ENCODE measurements at regions not wholly inside any gene's neighbourhood (a gene's known extent, or its start where the extent isn't known, plus 50 kb on each side); places are given as distances from the start of the nearest gene placed in this dataset.

DNA sequence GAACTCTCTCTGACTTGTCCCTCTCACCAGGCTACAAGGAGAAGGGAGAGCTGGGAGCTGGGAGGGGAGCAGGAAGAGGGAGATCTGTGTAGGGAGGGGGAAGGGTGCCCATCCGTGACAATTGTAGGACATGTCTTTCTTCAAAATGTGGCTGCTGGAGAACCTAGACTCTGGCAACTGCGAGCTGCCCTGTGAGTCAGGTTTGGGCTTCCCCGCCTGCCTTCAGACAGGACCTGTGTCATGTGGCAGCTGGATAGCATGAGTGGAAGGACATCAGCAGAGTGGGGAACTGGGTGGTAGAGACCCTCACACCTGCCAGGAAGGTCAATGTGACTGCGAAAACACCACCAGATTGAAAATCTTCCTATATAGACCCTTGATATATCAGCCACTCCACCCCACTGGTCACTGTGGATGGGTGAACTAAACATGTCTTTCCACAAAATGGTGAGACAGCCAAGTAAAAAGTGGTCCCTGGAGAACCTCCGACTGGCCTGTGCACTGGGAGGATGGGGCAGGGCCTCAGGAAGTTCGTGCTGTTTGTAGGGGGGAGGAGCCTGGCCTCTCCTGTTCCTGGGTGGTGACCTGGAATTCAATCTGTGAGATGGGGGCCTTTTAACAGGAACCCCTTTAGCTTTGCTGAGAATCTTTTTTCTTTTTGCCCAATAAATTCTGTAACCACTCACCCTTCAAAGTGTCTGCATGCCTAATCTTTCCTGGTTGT lies 62.2 kb upstream of the CAPRIN2 start:
- Histone ChIP-seq H3K36me3 (ENCODE audit: control insufficient read depth in 2 of 3, insufficient read depth in 3 of 3, low read length in 3 of 3) (no peaks in the 10 kb centered on the region), H3K4me1 (ENCODE audit: control insufficient read depth in 2 of 3, insufficient read depth in 2 of 3, low read depth in 1 of 3, low read length in 3 of 3) (peaks cover 0 to 4% (median 3%) of the 10 kb centered on the region in 3 donors), H3K9ac (ENCODE audit: low read length in 3 of 3) (no peak overlapping the region), H3K4me3 (ENCODE audit: low read length in 3 of 3) (no peak overlapping the region), H3K27me3 (ENCODE audit: control insufficient read depth, insufficient read depth, low read length) (no peaks in the 10 kb centered on the region), H3K9me3 (ENCODE audit: control insufficient read depth in 2 of 3, insufficient read depth in 1 of 3, low read length in 3 of 3) (no peaks in the 10 kb centered on the region), H3K27ac (ENCODE audit: low read depth in 2 of 2, low read length in 2 of 2) (no peak overlapping the region)
- TF ChIP-seq, protein P1, sequence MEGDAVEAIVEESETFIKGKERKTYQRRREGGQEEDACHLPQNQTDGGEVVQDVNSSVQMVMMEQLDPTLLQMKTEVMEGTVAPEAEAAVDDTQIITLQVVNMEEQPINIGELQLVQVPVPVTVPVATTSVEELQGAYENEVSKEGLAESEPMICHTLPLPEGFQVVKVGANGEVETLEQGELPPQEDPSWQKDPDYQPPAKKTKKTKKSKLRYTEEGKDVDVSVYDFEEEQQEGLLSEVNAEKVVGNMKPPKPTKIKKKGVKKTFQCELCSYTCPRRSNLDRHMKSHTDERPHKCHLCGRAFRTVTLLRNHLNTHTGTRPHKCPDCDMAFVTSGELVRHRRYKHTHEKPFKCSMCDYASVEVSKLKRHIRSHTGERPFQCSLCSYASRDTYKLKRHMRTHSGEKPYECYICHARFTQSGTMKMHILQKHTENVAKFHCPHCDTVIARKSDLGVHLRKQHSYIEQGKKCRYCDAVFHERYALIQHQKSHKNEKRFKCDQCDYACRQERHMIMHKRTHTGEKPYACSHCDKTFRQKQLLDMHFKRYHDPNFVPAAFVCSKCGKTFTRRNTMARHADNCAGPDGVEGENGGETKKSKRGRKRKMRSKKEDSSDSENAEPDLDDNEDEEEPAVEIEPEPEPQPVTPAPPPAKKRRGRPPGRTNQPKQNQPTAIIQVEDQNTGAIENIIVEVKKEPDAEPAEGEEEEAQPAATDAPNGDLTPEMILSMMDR (IDR thresholded peaks at IDR 0.05; ENCODE audit: borderline replicate concordance, extremely low read depth, insufficient read depth), result no peak
- DNase-seq, result no peak
- intact Hi-C loops (cut with DNase I), result no loop called here
- FAIRE-seq, result no peak

DNA sequence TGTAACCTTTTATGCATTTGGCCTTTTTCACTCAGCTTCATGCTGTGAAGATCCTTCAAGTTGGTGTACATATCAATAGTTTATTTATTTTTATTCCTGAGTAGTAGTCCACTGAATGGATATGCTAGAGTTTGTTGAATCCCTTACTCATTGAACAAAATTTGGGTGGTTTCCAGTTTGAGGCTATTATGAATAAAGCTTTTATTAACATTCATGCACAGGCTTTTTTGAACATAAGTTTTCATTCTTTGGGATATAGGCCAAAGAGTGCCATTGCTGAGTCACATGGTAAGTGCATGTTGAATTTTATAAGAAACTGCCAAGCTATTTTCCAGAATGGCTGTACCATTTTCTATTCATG lies 59.5 kb upstream of the CAPRIN2 start:
- TF ChIP-seq, protein P1 (IDR thresholded peaks at IDR 0.05; ENCODE audit: borderline replicate concordance, extremely low read depth, insufficient read depth), result no peak
- no peak overlapping the region for H3K9ac ChIP-seq (ENCODE audit: low read length in 3 of 3)
- no peak overlapping the region for H3K4me3 ChIP-seq (ENCODE audit: low read length in 3 of 3)
- H3K4me1 ChIP-seq (ENCODE audit: control insufficient read depth in 2 of 3, insufficient read depth in 2 of 3, low read depth in 1 of 3, low read length in 3 of 3), result no peaks in the 10 kb centered on the region
- H3K9me3 ChIP-seq (ENCODE audit: control insufficient read depth in 2 of 3, insufficient read depth in 1 of 3, low read length in 3 of 3), result no peaks in the 10 kb centered on the region
- no peaks in the 10 kb centered on the region for H3K36me3 ChIP-seq (ENCODE audit: control insufficient read depth in 2 of 3, insufficient read depth in 3 of 3, low read length in 3 of 3)
- no peaks in the 10 kb centered on the region for H3K27me3 ChIP-seq (ENCODE audit: control insufficient read depth, insufficient read depth, low read length)
- DNase-seq (no peak), FAIRE-seq (no peak)
- H3K27ac ChIP-seq (ENCODE audit: low read depth in 2 of 2, low read length in 2 of 2), result no peak overlapping the region
- intact Hi-C loops (cut with DNase I), result no loop called here

DNA sequence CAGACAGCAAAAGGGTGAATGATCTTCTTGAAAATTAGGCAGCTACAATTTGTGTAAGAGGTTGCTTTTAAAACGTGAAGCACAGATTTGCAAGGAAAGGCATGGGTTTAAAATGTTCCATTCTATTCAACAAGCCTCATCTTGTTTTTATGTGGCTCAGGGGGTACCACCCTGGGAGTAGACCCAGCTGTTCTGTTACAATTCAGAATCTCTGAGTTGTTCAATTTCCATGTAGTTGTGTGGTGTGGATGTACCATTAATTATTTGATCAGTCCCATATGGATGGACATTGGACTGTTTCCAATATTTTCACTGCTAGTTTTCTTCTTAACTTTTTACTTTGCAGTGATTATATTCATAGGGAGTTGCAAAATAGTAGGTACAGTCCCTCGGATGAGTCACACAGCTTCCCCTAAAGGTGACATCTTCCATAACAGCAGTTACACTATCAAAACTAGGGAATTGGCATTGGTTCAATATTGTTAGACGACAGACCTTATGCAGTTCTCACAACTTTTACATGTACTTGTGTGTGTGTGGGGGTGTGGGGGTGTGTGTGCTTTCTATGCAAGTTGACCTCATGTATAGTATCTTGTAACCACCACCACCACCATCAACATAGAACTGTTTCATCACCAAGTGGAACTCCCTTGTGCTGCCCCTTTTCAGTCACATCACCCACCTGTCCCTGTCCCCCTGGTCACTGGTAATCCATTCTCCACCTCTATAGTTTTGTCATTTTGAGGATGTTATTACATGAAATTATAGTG lies 59.0 kb upstream of the CAPRIN2 start:
- H3K36me3 ChIP-seq (ENCODE audit: control insufficient read depth in 2 of 3, insufficient read depth in 3 of 3, low read length in 3 of 3), result no peaks in the 10 kb centered on the region
- no peak overlapping the region for H3K9ac ChIP-seq (ENCODE audit: low read length in 3 of 3)
- DNase-seq, result peak in 1 of 5 donors; percentile 42
- H3K27ac ChIP-seq (ENCODE audit: low read depth in 2 of 2, low read length in 2 of 2), result no peak overlapping the region
- no peaks in the 10 kb centered on the region for H3K27me3 ChIP-seq (ENCODE audit: control insufficient read depth, insufficient read depth, low read length)
- H3K9me3 ChIP-seq (ENCODE audit: control insufficient read depth in 2 of 3, insufficient read depth in 1 of 3, low read length in 3 of 3), result no peaks in the 10 kb centered on the region
- TF ChIP-seq, protein P1 (IDR thresholded peaks at IDR 0.05; ENCODE audit: borderline replicate concordance, extremely low read depth, insufficient read depth), result no peak
- intact Hi-C loops (cut with DNase I), result no loop called here
- no peak for FAIRE-seq
- H3K4me1 ChIP-seq (ENCODE audit: control insufficient read depth in 2 of 3, insufficient read depth in 2 of 3, low read depth in 1 of 3, low read length in 3 of 3), result no peaks in the 10 kb centered on the region
- no peak overlapping the region for H3K4me3 ChIP-seq (ENCODE audit: low read length in 3 of 3)

All from kidney (tissue), 13 donors.